Colonic mucosa (tissue), 4 donors: ENCODE measurements at regions not wholly inside any gene's neighbourhood (a gene's known extent, or its start where the extent isn't known, plus 50 kb on each side); places are given as distances from the start of the nearest gene placed in this dataset.

Experiments
- DNase-seq: peaks from one replicate; pipeline ENCODE4 v3.0.0-alpha.2; 2020
- H3K27ac ChIP-seq: fragments of 200-600 bp; one replicate; pipeline ENCODE4 v1.8.0; 2021
- H3K27me3 ChIP-seq: fragments of 200-600 bp; one replicate; pipeline ENCODE4 v1.8.0; 2021
- H3K36me3 ChIP-seq: fragments of 200-600 bp; one replicate; pipeline ENCODE4 v1.8.0; 2021
- H3K4me1 ChIP-seq: fragments of 200-600 bp; one replicate; pipeline ENCODE4 v1.8.0; 2021; ENCODE audit warnings: mild to moderate bottlenecking
- H3K4me3 ChIP-seq: fragments of 200-600 bp; one replicate; pipeline ENCODE4 v1.8.0; 2021
- H3K9ac ChIP-seq, 2 donors: one replicate each; pipeline ENCODE4 v1.7.0; 2013; ENCODE audit warnings: control low read depth in 2 of 2, low read depth in 2 of 2, low read length in 2 of 2
- H3K9me3 ChIP-seq: fragments of 200-600 bp; one replicate; pipeline ENCODE4 v1.8.0; 2021
- CTCF ChIP-seq: fragments of 200-600 bp; IDR thresholded peaks from one replicate; pipeline ENCODE4 v1.8.0; 2022; ENCODE audit warnings: antibody characterized with exemption, mild to moderate bottlenecking
- intact Hi-C: fragments of 100-400 bp; cut with DNase I; formaldehyde crosslinking; loops from one replicate; pipeline ENCODE4 v1.14.1; 2022
- donor health status: healthy.
- donor health status: DM: no; HTN: no; CAD: no.
- donor health status: DM: no; HTN: no; CAD: no.

DNA sequence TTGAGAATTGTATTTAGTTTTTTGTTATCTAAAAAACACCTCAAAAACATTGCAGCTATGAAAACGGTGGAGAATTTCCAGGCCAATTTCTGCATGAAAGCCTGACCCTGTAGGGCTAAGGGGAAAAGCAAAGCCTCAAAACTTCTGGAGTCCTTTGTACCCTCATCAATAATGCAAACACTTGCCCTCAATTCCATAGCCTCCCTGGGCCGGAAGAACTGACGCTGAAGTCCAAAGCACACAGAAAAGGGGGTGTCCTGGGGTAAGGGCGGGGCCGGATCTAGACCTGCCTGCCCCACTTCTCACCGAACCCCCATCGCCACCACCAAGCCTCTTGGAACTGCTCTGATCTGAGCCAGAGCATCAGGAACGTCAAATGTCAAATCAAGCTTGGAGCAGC is 173.9 kb upstream of the S100G start:
- H3K36me3 ChIP-seq, result no peaks in the 10 kb centered on the region
- H3K4me1 ChIP-seq, result no peaks in the 10 kb centered on the region
- DNase-seq, result no peak
- intact Hi-C loops, result no loop called here
- no peaks in the 10 kb centered on the region for H3K9me3 ChIP-seq
- no peak overlapping the region for H3K27ac ChIP-seq
- no peak overlapping the region for H3K9ac ChIP-seq
- no peaks in the 10 kb centered on the region for H3K27me3 ChIP-seq
- no peak overlapping the region for H3K4me3 ChIP-seq
- TF ChIP-seq CTCF, result no peak

DNA sequence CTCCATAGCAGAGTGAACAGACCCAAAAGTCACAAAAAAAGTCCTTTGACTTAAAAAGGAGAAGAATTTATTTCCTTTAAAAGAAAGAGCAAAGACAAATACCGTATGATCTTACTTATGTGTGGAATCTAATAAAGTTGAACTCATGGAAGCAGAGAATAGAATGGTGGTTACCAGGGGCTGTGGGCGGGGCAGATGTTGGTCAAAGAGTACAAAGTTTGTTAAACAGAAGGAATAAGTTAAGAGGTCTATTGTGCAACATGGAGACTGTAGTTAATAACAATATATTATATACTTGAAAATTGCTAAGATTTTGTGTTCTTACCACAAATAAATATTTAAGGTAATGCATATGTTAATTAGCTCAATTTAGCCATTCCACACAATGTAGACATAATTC is 173.3 kb upstream of the S100G start:
- Histone ChIP-seq H3K9me3 (no peaks in the 10 kb centered on the region), H3K27ac (no peak overlapping the region), H3K4me1 (no peaks in the 10 kb centered on the region), H3K4me3 (no peak overlapping the region), H3K9ac (no peak overlapping the region), H3K36me3 (no peaks in the 10 kb centered on the region), H3K27me3 (no peaks in the 10 kb centered on the region)
- no peak for TF ChIP-seq CTCF
- intact Hi-C loops, result no loop called here
- DNase-seq, result no peak

GRCh38 chrX:16479206-16479869 is 170.6 kb upstream of the S100G start:
- no peak overlapping the region for H3K4me3 ChIP-seq
- H3K9me3 ChIP-seq, result no peaks in the 10 kb centered on the region
- no peaks in the 10 kb centered on the region for H3K4me1 ChIP-seq
- no peaks in the 10 kb centered on the region for H3K27me3 ChIP-seq
- no peak for DNase-seq
- no peak overlapping the region for H3K9ac ChIP-seq
- no peak overlapping the region for H3K27ac ChIP-seq
- H3K36me3 ChIP-seq, result no peaks in the 10 kb centered on the region
- TF ChIP-seq CTCF, result no peak
- intact Hi-C loops, result no loop called here

DNA sequence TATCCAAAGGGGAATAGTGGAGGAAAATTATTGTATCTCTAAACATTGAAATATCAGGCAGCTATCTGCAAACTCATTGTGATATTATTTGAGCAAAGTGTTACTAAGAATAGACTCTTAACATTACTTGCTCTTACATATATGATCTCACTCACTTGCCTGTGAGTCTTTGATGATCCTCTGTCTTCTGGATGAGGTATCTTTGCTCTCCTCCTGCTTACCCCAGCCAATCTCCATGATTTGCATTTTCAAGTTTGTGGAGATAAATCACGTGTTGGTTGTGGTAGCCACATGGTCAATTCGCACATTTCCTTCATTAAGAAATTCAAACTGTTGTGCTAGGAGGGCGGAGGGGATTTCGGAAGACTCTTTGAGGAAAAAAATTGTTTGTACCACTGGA is 169.9 kb upstream of the S100G start:
- H3K4me1 ChIP-seq, result no peaks in the 10 kb centered on the region
- TF ChIP-seq CTCF, result no peak
- no peaks in the 10 kb centered on the region for H3K36me3 ChIP-seq
- no peak overlapping the region for H3K4me3 ChIP-seq
- H3K9ac ChIP-seq, result no peak overlapping the region
- intact Hi-C loops, result no loop called here
- DNase-seq, result no peak
- H3K27me3 ChIP-seq, result no peaks in the 10 kb centered on the region
- H3K27ac ChIP-seq, result no peak overlapping the region
- H3K9me3 ChIP-seq, result no peaks in the 10 kb centered on the region

DNA sequence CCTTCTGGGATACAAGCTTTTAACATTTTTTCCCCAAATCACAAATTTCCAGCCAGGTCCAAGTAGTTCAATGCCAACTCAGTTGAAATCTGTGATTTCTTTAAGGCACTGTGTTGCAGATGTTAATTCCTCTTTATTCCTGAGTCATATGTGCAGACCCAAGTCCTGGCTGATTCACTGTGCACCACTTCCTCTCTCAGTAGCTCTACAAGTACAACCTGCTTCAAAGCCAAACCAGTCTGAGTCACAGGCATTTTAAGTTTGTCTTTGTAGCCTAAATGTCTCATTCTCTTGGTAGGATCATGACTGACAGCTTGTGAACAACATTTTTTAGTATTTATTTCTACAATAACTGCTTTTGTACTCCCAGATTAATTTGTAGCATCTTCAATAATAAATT is 165.6 kb upstream of the S100G start:
- intact Hi-C loops, result no loop called here
- H3K36me3 ChIP-seq, result no peaks in the 10 kb centered on the region
- no peak for TF ChIP-seq CTCF
- no peak overlapping the region for H3K27ac ChIP-seq
- no peak for DNase-seq
- no peaks in the 10 kb centered on the region for H3K4me1 ChIP-seq
- no peak overlapping the region for H3K4me3 ChIP-seq
- H3K27me3 ChIP-seq, result no peaks in the 10 kb centered on the region
- no peaks in the 10 kb centered on the region for H3K9me3 ChIP-seq
- H3K9ac ChIP-seq, result no peak overlapping the region
